HG03565 (cell line): ENCODE measurements at regions not wholly inside any gene's neighbourhood (a gene's known extent, or its start where the extent isn't known, plus 50 kb on each side); places are given as distances from the start of the nearest gene placed in this dataset.
"Not testable (repeated sequence)": the region's sequence is repeated elsewhere in the genome, so short reads cannot be mapped to it uniquely, and the experiment has no call there.

Source experiments
- ATAC-seq: cut with Tn5 transposase; IDR thresholded peaks from one replicate; pipeline ENCODE4 v1.9.1; 2021; ENCODE audit warnings: mild to moderate bottlenecking, moderate library complexity; ENCODE audit not compliant: unreplicated experiment

- no peak for ATAC-seq
These were observed 593.8 kb upstream of the GRM3 start for GRCh38 chr7:86049910-86050309.

- not testable (repeated sequence) for ATAC-seq
These were observed 598.5 kb upstream of the GRM3 start for GRCh38 chr7:86045197-86045596.

GRCh38 chr7:86025807-86026206 lies 617.9 kb upstream of the GRM3 start:
- no peak for ATAC-seq

- no peak for ATAC-seq
These were observed 630.0 kb upstream of the GRM3 start for GRCh38 chr7:86013662-86014061.

- no peak for ATAC-seq
These were observed 630.7 kb upstream of the GRM3 start for GRCh38 chr7:86012971-86013370.

- ATAC-seq: no peak
These were observed 634.8 kb upstream of the GRM3 start for GRCh38 chr7:86008898-86009297.

GRCh38 chr7:86006909-86007308 lies 636.8 kb upstream of the GRM3 start:
- ATAC-seq: no peak

- no peak for ATAC-seq
These were observed 640.9 kb upstream of the GRM3 start for GRCh38 chr7:86002858-86003257.

GRCh38 chr7:85997515-85997914 lies 646.2 kb upstream of the GRM3 start:
- ATAC-seq: no peak

- ATAC-seq: no peak
These were observed 648.6 kb upstream of the GRM3 start for GRCh38 chr7:85995101-85995500.

- ATAC-seq: no peak
These were observed 663.0 kb upstream of the GRM3 start for GRCh38 chr7:85980740-85981139.

GRCh38 chr7:85974176-85974575 lies 669.5 kb upstream of the GRM3 start:
- ATAC-seq: no peak

- ATAC-seq: no peak
These were observed 671.1 kb upstream of the GRM3 start for GRCh38 chr7:85972504-85973141.

GRCh38 chr7:85954961-85955360 lies 688.7 kb upstream of the GRM3 start:
- no peak for ATAC-seq

GRCh38 chr7:85950871-85951270 lies 692.8 kb upstream of the GRM3 start:
- no peak for ATAC-seq

GRCh38 chr7:85950418-85950817 lies 693.3 kb upstream of the GRM3 start:
- ATAC-seq: no peak

- ATAC-seq: no peak
These were observed 695.9 kb upstream of the GRM3 start for GRCh38 chr7:85947767-85948166.

- ATAC-seq: no peak
These were observed 702.9 kb upstream of the GRM3 start for GRCh38 chr7:85940798-85941197.

GRCh38 chr7:85931919-85932318 lies 711.8 kb upstream of the GRM3 start:
- ATAC-seq: no peak

GRCh38 chr7:85928500-85928899 lies 715.2 kb upstream of the GRM3 start:
- ATAC-seq: no peak

- ATAC-seq: no peak
These were observed 716.5 kb upstream of the GRM3 start for GRCh38 chr7:85927226-85927625.

GRCh38 chr7:85924062-85924461 lies 719.6 kb upstream of the GRM3 start:
- ATAC-seq: no peak

GRCh38 chr7:85916016-85916415 lies 727.7 kb upstream of the GRM3 start:
- ATAC-seq: no peak
